ENCODE measurements at regions not wholly inside any gene's neighbourhood (a gene's known extent, or its start where the extent isn't known, plus 50 kb on each side); places are given as distances from the start of the nearest gene placed in this dataset.

DNA sequence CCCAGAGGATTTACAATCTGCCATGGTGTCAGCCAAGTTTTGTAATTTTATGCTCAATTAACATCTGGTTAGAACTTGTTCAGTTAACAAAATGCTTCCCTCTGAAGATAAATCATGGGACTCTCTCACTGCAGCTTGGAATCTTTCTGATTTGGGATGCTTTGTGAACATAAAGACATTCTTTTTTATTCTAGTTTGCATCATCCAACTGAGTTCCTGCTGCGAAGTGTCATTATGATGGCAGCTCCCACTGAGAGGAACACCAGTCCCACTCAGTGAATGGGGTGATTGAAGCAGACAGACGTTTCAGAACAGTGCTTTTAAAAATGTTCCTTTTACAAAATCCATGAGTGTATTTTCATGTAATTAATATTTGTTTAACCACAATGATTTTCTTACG is 863.8 kb downstream of the TLE4 start:
- TF ChIP-seq, protein P1, sequence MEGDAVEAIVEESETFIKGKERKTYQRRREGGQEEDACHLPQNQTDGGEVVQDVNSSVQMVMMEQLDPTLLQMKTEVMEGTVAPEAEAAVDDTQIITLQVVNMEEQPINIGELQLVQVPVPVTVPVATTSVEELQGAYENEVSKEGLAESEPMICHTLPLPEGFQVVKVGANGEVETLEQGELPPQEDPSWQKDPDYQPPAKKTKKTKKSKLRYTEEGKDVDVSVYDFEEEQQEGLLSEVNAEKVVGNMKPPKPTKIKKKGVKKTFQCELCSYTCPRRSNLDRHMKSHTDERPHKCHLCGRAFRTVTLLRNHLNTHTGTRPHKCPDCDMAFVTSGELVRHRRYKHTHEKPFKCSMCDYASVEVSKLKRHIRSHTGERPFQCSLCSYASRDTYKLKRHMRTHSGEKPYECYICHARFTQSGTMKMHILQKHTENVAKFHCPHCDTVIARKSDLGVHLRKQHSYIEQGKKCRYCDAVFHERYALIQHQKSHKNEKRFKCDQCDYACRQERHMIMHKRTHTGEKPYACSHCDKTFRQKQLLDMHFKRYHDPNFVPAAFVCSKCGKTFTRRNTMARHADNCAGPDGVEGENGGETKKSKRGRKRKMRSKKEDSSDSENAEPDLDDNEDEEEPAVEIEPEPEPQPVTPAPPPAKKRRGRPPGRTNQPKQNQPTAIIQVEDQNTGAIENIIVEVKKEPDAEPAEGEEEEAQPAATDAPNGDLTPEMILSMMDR (conservative IDR thresholded peaks at IDR 0.05; ENCODE audit: low read length) = no peak
- TF ChIP-seq EZH2phosphoT487 (IDR thresholded peaks at IDR 0.05; ENCODE audit: borderline replicate concordance) = no peak

All from Loucy (cell line).